GM23338 (cell line): ENCODE measurements at regions not wholly inside any gene's neighbourhood (a gene's known extent, or its start where the extent isn't known, plus 50 kb on each side); places are given as distances from the start of the nearest gene placed in this dataset.

Source experiments
- EZH2 ChIP-seq: fragments of 200-600 bp; sonication (generic); IDR thresholded peaks from one replicate; pipeline ENCODE4 v1.8.0; 2017; ENCODE audit warnings: antibody characterized with exemption, mild to moderate bottlenecking, low read depth; ENCODE audit not compliant: unreplicated experiment
- EZH2phosphoT487 ChIP-seq: fragments of 200-600 bp; sonication (generic); IDR thresholded peaks from one replicate; pipeline ENCODE4 v1.8.1; 2018; ENCODE audit warnings: antibody characterized with exemption; ENCODE audit not compliant: unreplicated experiment
- JUNB ChIP-seq: IDR thresholded peaks from one replicate; pipeline ENCODE4 v1.6.1; 2016; ENCODE audit warnings: antibody characterized with exemption; ENCODE audit not compliant: unreplicated experiment
- POLR2AphosphoS5 ChIP-seq: IDR thresholded peaks from 2 replicates; pipeline ENCODE4 v1.6.1; 2016; ENCODE audit warnings: antibody characterized with exemption, low read depth
- ZNF114 ChIP-seq: fragments of 250-450 bp; sonication (Bioruptor Pico); IDR thresholded peaks from 2 replicates; pipeline ENCODE4 v1.5.0; 2020; ENCODE audit warnings: mild to moderate bottlenecking, moderate library complexity
- ZNF462 ChIP-seq: fragments of 250-450 bp; sonication (Bioruptor Pico); IDR thresholded peaks from 2 replicates; pipeline ENCODE4 v1.5.0; 2020; ENCODE audit warnings: mild to moderate bottlenecking, moderate library complexity
- TF ChIP-seq, protein P1 (sequence below): IDR thresholded peaks from one replicate; pipeline ENCODE4 v1.6.1; 2018; ENCODE audit warnings: antibody characterized with exemption; ENCODE audit not compliant: unreplicated experiment

DNA sequence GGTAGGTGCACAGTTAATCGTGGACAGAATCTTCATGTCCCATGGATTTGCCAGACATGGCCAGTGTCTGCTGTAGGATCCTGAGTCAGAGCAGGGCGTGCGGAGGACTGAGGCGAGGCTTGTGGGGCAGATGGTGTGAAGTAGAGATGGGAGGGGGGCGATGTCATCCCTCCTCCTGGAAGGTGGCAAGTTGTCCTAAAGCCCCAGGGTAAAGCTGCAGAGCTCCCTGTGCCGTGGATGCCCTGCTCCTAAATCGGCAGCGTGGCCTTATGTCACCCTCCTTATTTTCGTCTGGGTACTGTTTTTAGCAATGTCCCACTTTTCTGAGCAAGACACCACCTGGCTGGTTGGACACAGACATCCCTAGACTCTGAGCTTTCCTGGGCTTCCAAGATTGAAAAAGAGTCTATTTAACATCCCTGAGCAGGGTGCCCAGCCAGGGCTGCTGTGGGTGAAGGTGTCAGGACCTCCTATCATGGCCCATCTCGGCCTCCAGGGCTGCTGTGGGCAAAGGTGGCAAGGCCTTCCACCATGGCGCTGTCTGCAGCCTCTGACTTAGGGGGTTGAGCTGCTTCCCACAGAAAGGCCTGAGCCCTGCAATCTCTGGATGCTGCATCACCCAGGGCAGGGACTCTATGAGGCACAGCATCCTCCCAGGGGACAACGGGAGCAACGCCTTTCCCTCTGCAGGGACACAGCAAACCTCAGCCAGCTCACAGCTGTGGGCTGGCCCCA, 145.4 kb downstream of the TTLL2 start (continued):
- TF ChIP-seq ZNF462 (CRISPR knock-in tag) (no peak), EZH2 (no peak), JUNB (no peak), EZH2phosphoT487 (no peak), ZNF114 (CRISPR knock-in tag) (no peak), POLR2AphosphoS5 (no peak)
- TF ChIP-seq, protein P1, sequence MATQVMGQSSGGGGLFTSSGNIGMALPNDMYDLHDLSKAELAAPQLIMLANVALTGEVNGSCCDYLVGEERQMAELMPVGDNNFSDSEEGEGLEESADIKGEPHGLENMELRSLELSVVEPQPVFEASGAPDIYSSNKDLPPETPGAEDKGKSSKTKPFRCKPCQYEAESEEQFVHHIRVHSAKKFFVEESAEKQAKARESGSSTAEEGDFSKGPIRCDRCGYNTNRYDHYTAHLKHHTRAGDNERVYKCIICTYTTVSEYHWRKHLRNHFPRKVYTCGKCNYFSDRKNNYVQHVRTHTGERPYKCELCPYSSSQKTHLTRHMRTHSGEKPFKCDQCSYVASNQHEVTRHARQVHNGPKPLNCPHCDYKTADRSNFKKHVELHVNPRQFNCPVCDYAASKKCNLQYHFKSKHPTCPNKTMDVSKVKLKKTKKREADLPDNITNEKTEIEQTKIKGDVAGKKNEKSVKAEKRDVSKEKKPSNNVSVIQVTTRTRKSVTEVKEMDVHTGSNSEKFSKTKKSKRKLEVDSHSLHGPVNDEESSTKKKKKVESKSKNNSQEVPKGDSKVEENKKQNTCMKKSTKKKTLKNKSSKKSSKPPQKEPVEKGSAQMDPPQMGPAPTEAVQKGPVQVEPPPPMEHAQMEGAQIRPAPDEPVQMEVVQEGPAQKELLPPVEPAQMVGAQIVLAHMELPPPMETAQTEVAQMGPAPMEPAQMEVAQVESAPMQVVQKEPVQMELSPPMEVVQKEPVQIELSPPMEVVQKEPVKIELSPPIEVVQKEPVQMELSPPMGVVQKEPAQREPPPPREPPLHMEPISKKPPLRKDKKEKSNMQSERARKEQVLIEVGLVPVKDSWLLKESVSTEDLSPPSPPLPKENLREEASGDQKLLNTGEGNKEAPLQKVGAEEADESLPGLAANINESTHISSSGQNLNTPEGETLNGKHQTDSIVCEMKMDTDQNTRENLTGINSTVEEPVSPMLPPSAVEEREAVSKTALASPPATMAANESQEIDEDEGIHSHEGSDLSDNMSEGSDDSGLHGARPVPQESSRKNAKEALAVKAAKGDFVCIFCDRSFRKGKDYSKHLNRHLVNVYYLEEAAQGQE: no peak
